ENCODE measurements at regions not wholly inside any gene's neighbourhood (a gene's known extent, or its start where the extent isn't known, plus 50 kb on each side); places are given as distances from the start of the nearest gene placed in this dataset.

DNA sequence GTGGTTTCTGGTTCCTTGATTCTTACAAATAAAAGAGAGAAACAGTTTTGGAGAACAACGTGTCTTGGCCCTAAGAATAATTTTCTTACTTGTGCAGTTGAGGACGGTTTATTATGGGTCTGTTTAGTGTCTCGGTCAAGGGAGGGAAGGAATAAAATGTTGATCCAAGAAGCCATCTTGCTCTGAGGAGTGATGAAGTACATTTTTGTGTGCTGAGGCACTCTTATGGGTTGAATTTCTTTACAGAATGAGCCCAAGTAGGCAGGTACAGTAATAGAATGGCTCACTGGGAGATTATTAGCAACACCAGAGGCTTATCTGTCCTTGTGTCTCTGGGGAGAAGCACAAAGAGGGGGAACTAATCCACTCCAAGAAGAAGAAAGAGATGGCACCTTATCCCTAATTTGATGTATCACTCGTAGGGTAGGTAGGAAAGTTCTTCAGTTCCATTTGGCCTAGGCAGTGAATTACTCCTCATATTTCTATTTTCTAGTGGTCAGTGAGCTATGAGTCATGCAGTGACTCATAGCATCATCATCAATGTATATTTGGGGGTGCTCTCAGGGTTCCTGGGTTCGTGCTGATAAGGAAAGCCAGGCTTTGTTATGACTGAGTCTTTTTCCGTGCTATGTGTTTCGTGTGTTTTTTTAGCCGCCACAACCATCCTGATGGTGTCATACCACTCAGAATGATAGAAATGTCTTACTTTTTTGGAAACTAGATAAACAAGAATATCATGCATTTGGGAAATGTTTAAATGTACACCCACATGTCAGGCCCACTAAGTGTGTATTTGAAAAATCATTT is 250.1 kb upstream of the CTAGE1 start:
- Histone ChIP-seq H3K4me1 (replicated peaks in 1 of 2) (peaks cover 0 to 9% of the 10 kb centered on the region in 2 donors), H3K9me3 (replicated peaks in 1 of 3) (peaks cover 0 to 6% (median 0%) of the 10 kb centered on the region in 3 donors), H3K27ac (no peak overlapping the region), H3K27me3 (no peaks in the 10 kb centered on the region), H3K4me3 (no peak overlapping the region), H3K36me3 (replicated peaks in 1 of 2) (no peaks in the 10 kb centered on the region)
- no peak for DNase-seq
- intact Hi-C loops (cut with DNase I) = no loop called here
- WGBS, 4 donors = 83 to 90% (median 88%) methylated on average over 8 of the region's 8 CpGs
- TF ChIP-seq, protein P1, sequence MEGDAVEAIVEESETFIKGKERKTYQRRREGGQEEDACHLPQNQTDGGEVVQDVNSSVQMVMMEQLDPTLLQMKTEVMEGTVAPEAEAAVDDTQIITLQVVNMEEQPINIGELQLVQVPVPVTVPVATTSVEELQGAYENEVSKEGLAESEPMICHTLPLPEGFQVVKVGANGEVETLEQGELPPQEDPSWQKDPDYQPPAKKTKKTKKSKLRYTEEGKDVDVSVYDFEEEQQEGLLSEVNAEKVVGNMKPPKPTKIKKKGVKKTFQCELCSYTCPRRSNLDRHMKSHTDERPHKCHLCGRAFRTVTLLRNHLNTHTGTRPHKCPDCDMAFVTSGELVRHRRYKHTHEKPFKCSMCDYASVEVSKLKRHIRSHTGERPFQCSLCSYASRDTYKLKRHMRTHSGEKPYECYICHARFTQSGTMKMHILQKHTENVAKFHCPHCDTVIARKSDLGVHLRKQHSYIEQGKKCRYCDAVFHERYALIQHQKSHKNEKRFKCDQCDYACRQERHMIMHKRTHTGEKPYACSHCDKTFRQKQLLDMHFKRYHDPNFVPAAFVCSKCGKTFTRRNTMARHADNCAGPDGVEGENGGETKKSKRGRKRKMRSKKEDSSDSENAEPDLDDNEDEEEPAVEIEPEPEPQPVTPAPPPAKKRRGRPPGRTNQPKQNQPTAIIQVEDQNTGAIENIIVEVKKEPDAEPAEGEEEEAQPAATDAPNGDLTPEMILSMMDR (IDR thresholded peaks at IDR 0.05) = no peak
- TF ChIP-seq POLR2A (IDR thresholded peaks at IDR 0.05) = no peak

DNA sequence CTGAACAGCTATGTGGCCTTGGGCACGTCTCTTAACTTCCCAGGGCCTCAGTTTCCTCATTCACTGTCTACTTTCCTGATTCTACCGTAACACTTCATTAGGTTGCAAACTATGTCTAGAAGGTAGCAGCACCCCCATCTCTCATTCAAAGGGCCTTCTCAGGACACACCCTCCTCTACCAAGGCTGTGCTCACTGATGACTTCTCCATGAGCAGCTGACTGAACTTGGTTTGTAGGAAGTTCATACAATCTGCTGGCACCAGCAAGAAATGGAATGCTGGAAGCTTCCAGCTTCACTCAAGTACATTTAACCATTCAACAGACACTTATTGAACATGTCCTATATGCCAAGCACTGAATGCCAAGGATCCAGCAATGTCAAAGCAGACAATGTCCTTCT is 250.8 kb upstream of the CTAGE1 start:
- no peaks in the 10 kb centered on the region for H3K36me3 ChIP-seq (replicated peaks in 1 of 2)
- WGBS, 4 donors = 89 to 98% (median 93%) methylated on average over 2 of the region's 2 CpGs
- intact Hi-C loops (cut with DNase I) = no loop called here
- no peak overlapping the region for H3K4me3 ChIP-seq
- H3K27ac ChIP-seq = no peak overlapping the region
- H3K9me3 ChIP-seq (replicated peaks in 1 of 3) = peaks cover 0 to 6% (median 0%) of the 10 kb centered on the region in 3 donors
- peaks cover 0 to 9% of the 10 kb centered on the region in 2 donors for H3K4me1 ChIP-seq (replicated peaks in 1 of 2)
- TF ChIP-seq, protein P1 (IDR thresholded peaks at IDR 0.05) = no peak
- no peak for TF ChIP-seq POLR2A (IDR thresholded peaks at IDR 0.05)
- no peaks in the 10 kb centered on the region for H3K27me3 ChIP-seq
- DNase-seq = no peak

DNA sequence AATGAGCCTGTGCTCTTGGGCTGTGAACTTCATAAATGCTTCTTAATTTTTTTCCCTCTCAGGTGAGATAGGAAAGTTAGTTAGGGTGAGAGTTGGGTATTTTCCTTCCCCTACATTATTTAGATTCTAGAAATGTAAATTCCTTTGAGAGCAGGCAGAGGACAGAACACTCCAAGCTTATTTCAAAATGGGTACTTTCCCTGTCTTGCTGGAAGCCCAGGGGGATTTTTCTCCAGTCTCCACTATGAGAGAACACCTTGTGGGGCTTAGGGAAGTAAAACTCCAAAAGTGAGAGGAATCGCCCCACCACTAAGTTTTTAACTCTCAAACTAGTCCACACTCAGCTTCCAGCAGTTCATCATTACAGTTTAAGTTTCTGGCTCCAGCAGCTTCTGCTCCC is 253.2 kb upstream of the CTAGE1 start:
- Histone ChIP-seq H3K4me3 (no peak overlapping the region), H3K27ac (no peak overlapping the region), H3K36me3 (replicated peaks in 1 of 2) (no peaks in the 10 kb centered on the region), H3K9me3 (replicated peaks in 1 of 3) (no peaks in the 10 kb centered on the region), H3K4me1 (replicated peaks in 1 of 2) (peaks cover 7 to 21% of the 10 kb centered on the region in 2 donors), H3K27me3 (no peaks in the 10 kb centered on the region)
- WGBS, 4 donors = 83 to 85% (median 84%) methylated on average over 1 of the region's 1 CpG
- no peak for DNase-seq
- intact Hi-C loops (cut with DNase I) = no loop called here
- no peak for TF ChIP-seq POLR2A (IDR thresholded peaks at IDR 0.05)
- TF ChIP-seq, protein P1 (IDR thresholded peaks at IDR 0.05) = no peak

DNA sequence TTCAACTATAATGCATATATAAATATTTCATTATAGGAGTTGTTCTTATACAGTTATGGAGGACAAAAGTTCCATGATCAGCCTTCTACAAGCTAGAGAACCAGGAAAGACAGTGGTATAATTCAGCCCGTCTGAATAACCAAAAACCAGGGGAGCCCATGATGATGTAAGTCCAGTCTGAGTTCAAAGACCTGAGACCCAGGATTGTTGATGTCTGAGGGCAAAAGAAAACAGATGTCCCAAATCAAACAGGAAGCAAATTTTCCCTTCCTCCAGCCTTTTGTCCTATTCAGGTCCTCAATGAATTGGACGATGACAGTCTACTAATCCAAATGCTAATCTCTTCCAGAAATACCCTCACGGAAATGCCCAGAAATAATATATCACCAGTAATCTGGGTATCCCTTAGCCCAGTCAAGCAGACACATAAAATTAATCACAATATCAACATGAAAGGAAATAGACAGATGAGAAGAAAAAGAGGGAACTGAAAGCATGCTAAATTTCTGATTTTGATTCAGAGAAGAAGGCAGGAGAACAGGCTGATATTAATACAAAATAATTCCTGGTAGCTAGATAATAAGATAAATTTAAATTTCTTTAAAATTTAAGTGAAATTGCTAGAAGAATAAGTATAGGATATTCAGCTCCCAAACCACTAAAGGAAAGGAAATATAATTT is 255.6 kb upstream of the CTAGE1 start:
- Histone ChIP-seq H3K36me3 (replicated peaks in 1 of 2) (no peaks in the 10 kb centered on the region), H3K4me3 (no peak overlapping the region), H3K27ac (no peak overlapping the region), H3K9me3 (replicated peaks in 1 of 3) (no peaks in the 10 kb centered on the region), H3K27me3 (no peaks in the 10 kb centered on the region), H3K4me1 (replicated peaks in 1 of 2) (peaks cover 7 to 21% of the 10 kb centered on the region in 2 donors)
- DNase-seq = no peak
- TF ChIP-seq, protein P1 (IDR thresholded peaks at IDR 0.05) = no peak
- no peak for TF ChIP-seq POLR2A (IDR thresholded peaks at IDR 0.05)
- intact Hi-C loops (cut with DNase I) = no loop called here
- WGBS, 4 donors = 55 to 89% (median 64%) methylated on average over 3 of the region's 3 CpGs

All from adrenal gland (tissue), 9 donors.